Right lobe of liver (tissue), 6 donors: ENCODE measurements at regions not wholly inside any gene's neighbourhood (a gene's known extent, or its start where the extent isn't known, plus 50 kb on each side); places are given as distances from the start of the nearest gene placed in this dataset.
"Not testable (repeated sequence)": the region's sequence is repeated elsewhere in the genome, so short reads cannot be mapped to it uniquely, and the experiment has no call there.

Experiments used
- ATAC-seq, 4 donors: fragments of 200-7000 bp; cut with Tn5 transposase; one replicate each; pipeline ENCODE4 v1.9.1; 2020; ENCODE audit warnings: mild to moderate bottlenecking in 4 of 4, moderate library complexity in 4 of 4
- DNase-seq, 3 donors: peaks; one replicate each; pipeline ENCODE4 v3.0.0-alpha.2; 2020
- H3K27ac ChIP-seq, 3 donors: fragments of 200-600 bp; one replicate each; pipeline ENCODE4 v1.8.0; 2022
- H3K27me3 ChIP-seq, 2 donors: fragments of 200-600 bp; one replicate each; pipeline ENCODE4 v1.8.0; 2022
- H3K36me3 ChIP-seq, 4 donors: fragments of 200-600 bp; sonication (generic) in 1 of 4; one replicate each; pipeline versions ENCODE4 v1.5.1 to v1.8.0; 2017 to 2022; ENCODE audit warnings: control low read depth in 1 of 4
- H3K4me1 ChIP-seq, 4 donors: fragments of 200-600 bp; sonication (generic) in 1 of 4; one replicate each; pipeline versions ENCODE4 v1.5.1 to v1.8.0; 2017 to 2022; ENCODE audit warnings: control low read depth in 1 of 4
- H3K4me3 ChIP-seq, 3 donors: fragments of 200-600 bp; one replicate each; pipeline ENCODE4 v1.8.0; 2022
- H3K9me3 ChIP-seq, 4 donors: fragments of 200-600 bp; sonication (generic) in 1 of 4; one replicate each; pipeline versions ENCODE4 v1.5.1 to v1.8.0; 2017 to 2022; ENCODE audit warnings: control low read depth in 1 of 4
- CTCF ChIP-seq, 4 donors: fragments of 200-600 bp in 3 of 4; fragments of 450-650 bp in 1 of 4; IDR thresholded peaks; one replicate each; pipeline versions ENCODE4 v1.5.1 to v1.8.0; 2016 to 2022; ENCODE audit warnings: antibody characterized with exemption in 4 of 4, mild to moderate bottlenecking in 2 of 4
- POLR2A ChIP-seq: fragments of 450-650 bp; IDR thresholded peaks from one replicate; pipeline ENCODE4 v1.6.1; 2017; ENCODE audit warnings: antibody characterized with exemption, mild to moderate bottlenecking
- WGBS: methylation state at CpG from one replicate; pipeline ENCODE4 v1.1.6; 2018; ENCODE audit warnings: low coverage, low lambda C conversion rate; ENCODE audit not compliant: insufficient coverage; ENCODE audit errors: missing lambda C conversion rate; 5-methylcytosine and 5-hydroxymethylcytosine counted together
- intact Hi-C, 2 donors: fragments of 100-400 bp; cut with DNase I; formaldehyde crosslinking; loops; one replicate each; pipeline versions ENCODE4 v1.11.2 to v1.14.1; 2022
- donor health status: DM: no; HTN: yes; CAD: no.
- donor health status: DM: no; HTN: no; CAD: no.
- donor health status: DM: no; HTN: no; CAD: no.
- donor health status: DM: no; HTN: yes; CAD: no.
- donor health status: DM: no; HTN: yes; CAD: no.

- ATAC-seq (no peak), DNase-seq (no peak)
- no peak overlapping the region for H3K4me3 ChIP-seq
- H3K9me3 ChIP-seq = no peaks in the 10 kb centered on the region
- no peak for TF ChIP-seq CTCF (IDR thresholded peaks at IDR 0.05)
- TF ChIP-seq POLR2A = no peak
- no peak overlapping the region for H3K27ac ChIP-seq
- intact Hi-C loops = no loop called here
- no peaks in the 10 kb centered on the region for H3K27me3 ChIP-seq
- H3K4me1 ChIP-seq = no peaks in the 10 kb centered on the region
- H3K36me3 ChIP-seq = no peaks in the 10 kb centered on the region
- 35% methylated on average over 2 of the region's 2 CpGs for WGBS
Measured at GRCh38 chr3:5349343-5349742, 161.8 kb downstream of the EDEM1 start.

DNA sequence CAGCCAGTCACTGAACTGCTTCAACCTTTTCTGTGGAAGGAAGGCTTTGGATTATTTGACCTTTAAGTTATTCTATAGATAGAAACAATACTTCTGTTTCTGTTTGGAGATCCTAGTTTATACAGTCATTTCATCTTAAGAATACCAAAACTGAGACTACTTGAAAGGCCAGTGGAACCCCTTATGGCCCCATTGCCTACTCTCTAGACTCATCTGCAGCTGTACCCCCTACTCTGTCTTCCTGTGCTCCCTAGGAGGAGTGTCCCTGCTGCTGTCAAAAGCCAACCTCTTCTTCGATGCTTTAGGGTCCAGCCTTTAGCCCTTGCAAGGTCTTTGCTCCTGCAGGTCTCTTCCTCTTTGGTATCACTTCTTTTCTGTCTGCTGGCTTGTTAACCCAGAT lies 169.6 kb downstream of the EDEM1 start:
- WGBS = 25% methylated on average over 1 of the region's 1 CpG
- TF ChIP-seq POLR2A = no peak
- no peaks in the 10 kb centered on the region for H3K9me3 ChIP-seq
- H3K27me3 ChIP-seq = no peaks in the 10 kb centered on the region
- no peaks in the 10 kb centered on the region for H3K4me1 ChIP-seq
- no peaks in the 10 kb centered on the region for H3K36me3 ChIP-seq
- no peak overlapping the region for H3K4me3 ChIP-seq
- intact Hi-C loops = no loop called here
- DNase-seq (no peak), ATAC-seq (no peak)
- no peak overlapping the region for H3K27ac ChIP-seq

DNA sequence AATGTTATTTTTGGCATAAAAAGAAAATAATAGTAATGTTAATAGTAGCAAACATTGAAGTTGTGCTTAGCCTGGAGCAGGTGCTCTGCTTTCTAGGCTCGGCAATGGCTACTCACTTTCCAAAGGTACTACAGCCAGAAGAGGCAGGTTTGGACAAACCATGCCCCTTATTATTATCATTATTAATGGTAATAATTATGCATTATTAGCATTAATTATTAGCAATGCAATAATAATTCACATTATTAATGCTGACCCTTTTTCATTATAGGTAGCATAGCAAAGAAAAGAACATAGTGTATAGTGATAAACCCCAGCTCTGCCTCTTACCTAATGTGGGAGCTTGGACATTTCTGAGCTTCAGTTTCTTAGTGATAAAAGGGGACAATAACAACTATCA lies 171.4 kb downstream of the EDEM1 start:
- no peaks in the 10 kb centered on the region for H3K4me1 ChIP-seq
- H3K36me3 ChIP-seq = no peaks in the 10 kb centered on the region
- no peak overlapping the region for H3K4me3 ChIP-seq
- ATAC-seq = no peak
- intact Hi-C loops = no loop called here
- WGBS = 69% methylated on average over 1 of the region's 1 CpG
- no peaks in the 10 kb centered on the region for H3K27me3 ChIP-seq
- H3K9me3 ChIP-seq = no peaks in the 10 kb centered on the region
- no peak overlapping the region for H3K27ac ChIP-seq
- DNase-seq = no peak
- no peak for TF ChIP-seq POLR2A

- no peaks in the 10 kb centered on the region for H3K36me3 ChIP-seq
- DNase-seq (no peak), ATAC-seq (no peak)
- no peaks in the 10 kb centered on the region for H3K27me3 ChIP-seq
- H3K4me1 ChIP-seq = no peaks in the 10 kb centered on the region
- no peak overlapping the region for H3K4me3 ChIP-seq
- TF ChIP-seq CTCF (IDR thresholded peaks at IDR 0.05) = no peak
- TF ChIP-seq POLR2A = no peak
- H3K27ac ChIP-seq = no peak overlapping the region
- 67% methylated on average over 3 of the region's 3 CpGs for WGBS
- H3K9me3 ChIP-seq = no peaks in the 10 kb centered on the region
- intact Hi-C loops = no loop called here
Measured at GRCh38 chr3:5360453-5360852, 172.9 kb downstream of the EDEM1 start.

DNA sequence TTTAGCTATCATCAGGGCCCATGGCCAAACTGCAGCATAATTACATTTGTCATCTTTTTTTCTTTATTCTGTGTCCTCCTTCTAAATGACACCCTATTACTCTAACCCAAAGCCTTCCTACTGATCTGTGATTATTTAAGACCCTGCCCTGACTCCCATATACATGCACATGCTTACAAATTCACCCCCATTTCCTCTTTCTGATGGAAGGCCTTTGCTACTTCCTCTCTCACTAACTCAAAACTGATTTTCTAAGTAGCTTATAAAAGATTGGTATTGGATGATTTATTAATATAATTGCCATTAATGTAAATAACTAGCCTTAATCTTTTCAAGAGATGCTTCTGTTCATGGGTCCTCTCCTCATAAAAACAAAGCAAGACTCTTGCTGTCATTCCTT lies 179.2 kb downstream of the EDEM1 start:
- TF ChIP-seq CTCF (IDR thresholded peaks at IDR 0.05) = no peak
- no peak for TF ChIP-seq POLR2A
- H3K27me3 ChIP-seq = no peaks in the 10 kb centered on the region
- H3K4me1 ChIP-seq = no peaks in the 10 kb centered on the region
- no peak overlapping the region for H3K27ac ChIP-seq
- DNase-seq = no peak
- no peaks in the 10 kb centered on the region for H3K36me3 ChIP-seq
- H3K9me3 ChIP-seq = no peaks in the 10 kb centered on the region
- no peak for ATAC-seq
- no peak overlapping the region for H3K4me3 ChIP-seq
- intact Hi-C loops = no loop called here

GRCh38 chr3:5371555-5371954 lies 184.0 kb downstream of the EDEM1 start:
- H3K4me3 ChIP-seq, H3K36me3 ChIP-seq, H3K4me1 ChIP-seq, H3K27me3 ChIP-seq, H3K9me3 ChIP-seq, H3K27ac ChIP-seq, ATAC-seq, DNase-seq, intact Hi-C loops: not testable (repeated sequence)
- WGBS = 70% methylated on average over 2 of the region's 2 CpGs
